ENCODE measurements at regions not wholly inside any gene's neighbourhood (a gene's known extent, or its start where the extent isn't known, plus 50 kb on each side); places are given as distances from the start of the nearest gene placed in this dataset.

- TF ChIP-seq, protein P1, sequence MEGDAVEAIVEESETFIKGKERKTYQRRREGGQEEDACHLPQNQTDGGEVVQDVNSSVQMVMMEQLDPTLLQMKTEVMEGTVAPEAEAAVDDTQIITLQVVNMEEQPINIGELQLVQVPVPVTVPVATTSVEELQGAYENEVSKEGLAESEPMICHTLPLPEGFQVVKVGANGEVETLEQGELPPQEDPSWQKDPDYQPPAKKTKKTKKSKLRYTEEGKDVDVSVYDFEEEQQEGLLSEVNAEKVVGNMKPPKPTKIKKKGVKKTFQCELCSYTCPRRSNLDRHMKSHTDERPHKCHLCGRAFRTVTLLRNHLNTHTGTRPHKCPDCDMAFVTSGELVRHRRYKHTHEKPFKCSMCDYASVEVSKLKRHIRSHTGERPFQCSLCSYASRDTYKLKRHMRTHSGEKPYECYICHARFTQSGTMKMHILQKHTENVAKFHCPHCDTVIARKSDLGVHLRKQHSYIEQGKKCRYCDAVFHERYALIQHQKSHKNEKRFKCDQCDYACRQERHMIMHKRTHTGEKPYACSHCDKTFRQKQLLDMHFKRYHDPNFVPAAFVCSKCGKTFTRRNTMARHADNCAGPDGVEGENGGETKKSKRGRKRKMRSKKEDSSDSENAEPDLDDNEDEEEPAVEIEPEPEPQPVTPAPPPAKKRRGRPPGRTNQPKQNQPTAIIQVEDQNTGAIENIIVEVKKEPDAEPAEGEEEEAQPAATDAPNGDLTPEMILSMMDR (IDR thresholded peaks at IDR 0.05) = no peak
- no peak for TF ChIP-seq EZH2 (IDR thresholded peaks at IDR 0.05; ENCODE audit: borderline replicate concordance, insufficient read depth, low read depth, low read length, poor library complexity, severe bottlenecking)
Measured at GRCh38 chr16:65959983-65960382, 406.5 kb upstream of the CDH5 start.
